Iris pigment epithelial cell (primary cell): ENCODE measurements at regions not wholly inside any gene's neighbourhood (a gene's known extent, or its start where the extent isn't known, plus 50 kb on each side); places are given as distances from the start of the nearest gene placed in this dataset.

Source experiments
- DNase-seq: peaks from one replicate; pipeline ENCODE4 v3.0.0-alpha.2; 2011; ENCODE audit warnings: low read depth

GRCh38 chr3:99542767-99543518, 95.5 kb upstream of the COL8A1 start:
- peak; percentile 66 for DNase-seq

- DNase-seq: no peak
These were observed 97.2 kb upstream of the COL8A1 start for GRCh38 chr3:99541181-99541580.

- no peak for DNase-seq
These were observed 101.0 kb upstream of the COL8A1 start for GRCh38 chr3:99537416-99537815.

- DNase-seq: no peak
These were observed 101.7 kb upstream of the COL8A1 start for GRCh38 chr3:99536555-99537314.

GRCh38 chr3:99534951-99535704, 103.3 kb upstream of the COL8A1 start:
- peak; percentile 95 for DNase-seq

- DNase-seq: peak; percentile 93
These were observed 106.1 kb upstream of the COL8A1 start for GRCh38 chr3:99532246-99532645.

GRCh38 chr3:99529265-99529664, 109.1 kb upstream of the COL8A1 start:
- peak; percentile 57 for DNase-seq

- DNase-seq: peak; percentile 94
These were observed 111.5 kb upstream of the COL8A1 start for GRCh38 chr3:99526921-99527320.

GRCh38 chr3:99524559-99524958, 113.8 kb upstream of the COL8A1 start:
- DNase-seq: no peak

GRCh38 chr3:99523431-99524127, 114.8 kb upstream of the COL8A1 start:
- no peak for DNase-seq

GRCh38 chr3:99522147-99522546, 116.2 kb upstream of the COL8A1 start:
- no peak for DNase-seq

GRCh38 chr3:99521551-99521950, 116.8 kb upstream of the COL8A1 start:
- DNase-seq: no peak

- no peak for DNase-seq
These were observed 117.9 kb upstream of the COL8A1 start for GRCh38 chr3:99520513-99520912.

GRCh38 chr3:99516936-99517335, 121.5 kb upstream of the COL8A1 start:
- no peak for DNase-seq

GRCh38 chr3:99515891-99516290, 122.5 kb upstream of the COL8A1 start:
- DNase-seq: no peak

- peak; percentile 94 for DNase-seq
These were observed 129.2 kb upstream of the COL8A1 start for GRCh38 chr3:99509224-99509623.

GRCh38 chr3:99508191-99508590, 130.2 kb upstream of the COL8A1 start:
- no peak for DNase-seq

- peak; percentile 99 for DNase-seq
These were observed 132.6 kb upstream of the COL8A1 start for GRCh38 chr3:99505646-99506269.

GRCh38 chr3:99505200-99505599, 133.2 kb upstream of the COL8A1 start:
- DNase-seq: no peak

GRCh38 chr3:99504258-99504657, 134.1 kb upstream of the COL8A1 start:
- DNase-seq: peak; percentile 85

- DNase-seq: no peak
These were observed 135.0 kb upstream of the COL8A1 start for GRCh38 chr3:99503350-99503749.

GRCh38 chr3:99502871-99503270, 135.5 kb upstream of the COL8A1 start:
- peak; percentile 61 for DNase-seq
